ENCODE measurements at regions not wholly inside any gene's neighbourhood (a gene's known extent, or its start where the extent isn't known, plus 50 kb on each side); places are given as distances from the start of the nearest gene placed in this dataset.

DNA sequence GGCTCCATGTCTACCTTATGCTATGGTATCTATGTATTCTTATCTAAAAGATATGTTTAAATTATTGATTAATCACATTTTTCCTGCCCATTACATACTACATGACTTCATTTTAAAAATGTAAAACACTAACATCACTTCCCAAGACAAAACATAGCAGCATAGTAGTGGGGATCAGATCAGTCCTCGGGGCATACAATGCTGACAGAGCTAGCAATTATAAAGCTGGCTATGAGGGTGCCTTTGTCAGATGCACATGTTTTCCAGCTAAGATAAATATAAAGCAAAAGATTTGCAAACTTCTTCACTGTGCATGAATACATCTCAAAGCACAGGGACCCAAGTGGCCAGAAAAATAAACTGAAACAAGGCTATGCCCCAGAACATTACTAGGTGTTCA lies 549.8 kb upstream of the INTU start:
- H3K27ac ChIP-seq, result no peak overlapping the region

DNA sequence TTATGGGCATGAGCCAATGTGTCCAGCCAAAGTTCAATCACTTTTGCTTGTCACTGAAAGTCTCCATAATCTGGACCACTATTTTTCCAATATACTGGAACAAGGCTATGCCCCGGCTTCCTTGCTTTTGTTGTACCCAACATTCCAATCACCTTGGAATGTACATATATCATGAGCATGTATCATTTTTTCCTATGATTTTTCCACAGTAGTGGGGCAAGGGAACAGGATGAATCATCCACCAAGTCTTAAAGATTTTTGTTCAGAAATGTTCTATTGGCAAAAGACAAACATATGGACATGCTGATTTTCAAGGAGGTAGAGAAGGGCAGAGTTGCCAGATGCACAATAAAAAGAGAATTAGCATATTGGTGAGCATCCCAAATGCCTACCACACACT lies 548.1 kb upstream of the INTU start:
- Histone ChIP-seq H3K27me3 (ENCODE audit: insufficient read depth in 3 of 3, low read length in 2 of 3) (peaks cover 0 to 2% (median 0%) of the 10 kb centered on the region in 3 donors), H3K27ac (no peak overlapping the region), H3K36me3 (ENCODE audit: insufficient read depth in 1 of 2, low read depth in 1 of 2) (no peaks in the 10 kb centered on the region), H3K4me3 (no peak overlapping the region), H3K4me1 (no peaks in the 10 kb centered on the region), H3K9me3 (no peaks in the 10 kb centered on the region)
- 93 to 100% (median 96%) methylated on average over 1 of the region's 1 CpG for WGBS, 3 donors
- DNase-seq, result no peak
- intact Hi-C loops (cut with DNase I), result no loop called here
- TF ChIP-seq, protein P1, sequence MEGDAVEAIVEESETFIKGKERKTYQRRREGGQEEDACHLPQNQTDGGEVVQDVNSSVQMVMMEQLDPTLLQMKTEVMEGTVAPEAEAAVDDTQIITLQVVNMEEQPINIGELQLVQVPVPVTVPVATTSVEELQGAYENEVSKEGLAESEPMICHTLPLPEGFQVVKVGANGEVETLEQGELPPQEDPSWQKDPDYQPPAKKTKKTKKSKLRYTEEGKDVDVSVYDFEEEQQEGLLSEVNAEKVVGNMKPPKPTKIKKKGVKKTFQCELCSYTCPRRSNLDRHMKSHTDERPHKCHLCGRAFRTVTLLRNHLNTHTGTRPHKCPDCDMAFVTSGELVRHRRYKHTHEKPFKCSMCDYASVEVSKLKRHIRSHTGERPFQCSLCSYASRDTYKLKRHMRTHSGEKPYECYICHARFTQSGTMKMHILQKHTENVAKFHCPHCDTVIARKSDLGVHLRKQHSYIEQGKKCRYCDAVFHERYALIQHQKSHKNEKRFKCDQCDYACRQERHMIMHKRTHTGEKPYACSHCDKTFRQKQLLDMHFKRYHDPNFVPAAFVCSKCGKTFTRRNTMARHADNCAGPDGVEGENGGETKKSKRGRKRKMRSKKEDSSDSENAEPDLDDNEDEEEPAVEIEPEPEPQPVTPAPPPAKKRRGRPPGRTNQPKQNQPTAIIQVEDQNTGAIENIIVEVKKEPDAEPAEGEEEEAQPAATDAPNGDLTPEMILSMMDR (IDR thresholded peaks at IDR 0.05), result no peak
- ATAC-seq, result no peak

More for the DNA sequence above, 549.8 kb upstream of the INTU start:
- WGBS, 3 donors, result 50 to 77% (median 69%) methylated on average over 1 of the region's 1 CpG
- ATAC-seq, result no peak
- intact Hi-C loops (cut with DNase I), result no loop called here
- Histone ChIP-seq H3K9me3 (no peaks in the 10 kb centered on the region), H3K36me3 (ENCODE audit: insufficient read depth in 1 of 2, low read depth in 1 of 2) (no peaks in the 10 kb centered on the region), H3K4me3 (no peak overlapping the region), H3K27me3 (ENCODE audit: insufficient read depth in 3 of 3, low read length in 2 of 3) (peaks cover 0 to 2% (median 0%) of the 10 kb centered on the region in 3 donors), H3K4me1 (no peaks in the 10 kb centered on the region)
- TF ChIP-seq, protein P1 (IDR thresholded peaks at IDR 0.05), result no peak
- no peak for DNase-seq

DNA sequence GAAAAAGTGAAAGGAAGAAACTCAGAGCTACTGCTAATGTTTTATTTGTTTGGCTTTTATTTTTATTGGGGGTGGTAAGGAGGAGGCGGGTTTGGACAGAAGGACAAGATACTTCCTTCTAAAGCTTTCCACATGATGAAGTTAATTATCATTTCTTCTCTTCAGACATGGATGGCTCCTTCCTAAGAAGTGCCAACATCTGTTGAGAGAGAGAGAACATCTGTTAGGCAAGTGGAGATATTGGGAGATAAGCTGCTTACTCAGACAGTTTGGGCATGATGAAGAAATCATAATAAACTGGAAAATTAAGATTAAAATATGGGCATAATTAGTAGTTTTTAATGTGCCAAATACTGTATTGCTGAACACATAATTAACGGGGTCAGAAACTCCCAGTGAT lies 535.7 kb upstream of the INTU start:
- ATAC-seq (no peak), DNase-seq (no peak)
- no peaks in the 10 kb centered on the region for H3K36me3 ChIP-seq (ENCODE audit: insufficient read depth in 1 of 2, low read depth in 1 of 2)
- TF ChIP-seq, protein P1 (IDR thresholded peaks at IDR 0.05), result no peak
- no peak overlapping the region for H3K27ac ChIP-seq
- no peaks in the 10 kb centered on the region for H3K4me1 ChIP-seq
- H3K27me3 ChIP-seq (ENCODE audit: insufficient read depth in 3 of 3, low read length in 2 of 3), result no peaks in the 10 kb centered on the region
- intact Hi-C loops (cut with DNase I), result no loop called here
- no peaks in the 10 kb centered on the region for H3K9me3 ChIP-seq
- 53 to 75% (median 72%) methylated on average over 2 of the region's 2 CpGs for WGBS, 3 donors
- no peak overlapping the region for H3K4me3 ChIP-seq

DNA sequence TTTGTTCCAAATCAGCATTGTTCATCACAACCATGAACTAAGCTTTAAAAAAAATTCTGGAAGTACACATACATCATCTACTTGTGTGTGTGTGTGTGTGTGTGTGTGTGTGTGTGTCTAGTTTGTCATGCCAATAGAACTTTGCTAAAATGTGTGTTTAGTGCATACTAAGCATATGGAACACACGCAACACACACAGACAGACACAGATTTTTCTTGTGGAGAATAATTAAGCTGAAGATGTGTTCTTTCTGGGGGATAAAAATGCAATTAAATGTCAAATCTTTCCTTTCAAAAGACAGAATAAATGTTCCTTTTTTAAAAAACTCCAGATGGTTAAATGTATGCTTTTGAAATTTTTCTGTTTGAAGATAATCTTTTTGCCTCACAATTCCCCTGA lies 530.4 kb upstream of the INTU start:
- H3K36me3 ChIP-seq (ENCODE audit: insufficient read depth in 1 of 2, low read depth in 1 of 2), result no peaks in the 10 kb centered on the region
- TF ChIP-seq, protein P1 (IDR thresholded peaks at IDR 0.05), result no peak
- 96 to 100% (median 100%) methylated on average over 1 of the region's 1 CpG for WGBS, 3 donors
- no peaks in the 10 kb centered on the region for H3K4me1 ChIP-seq
- DNase-seq (no peak), ATAC-seq (no peak)
- H3K4me3 ChIP-seq, result no peak overlapping the region
- no peaks in the 10 kb centered on the region for H3K9me3 ChIP-seq
- H3K27ac ChIP-seq, result no peak overlapping the region
- H3K27me3 ChIP-seq (ENCODE audit: insufficient read depth in 3 of 3, low read length in 2 of 3), result no peaks in the 10 kb centered on the region
- intact Hi-C loops (cut with DNase I), result loop anchor here in 1 of 2 donors (1.0 kb wide), 1 partner anchor 10 kb away; no protein-coding TSS in a partner anchor

DNA sequence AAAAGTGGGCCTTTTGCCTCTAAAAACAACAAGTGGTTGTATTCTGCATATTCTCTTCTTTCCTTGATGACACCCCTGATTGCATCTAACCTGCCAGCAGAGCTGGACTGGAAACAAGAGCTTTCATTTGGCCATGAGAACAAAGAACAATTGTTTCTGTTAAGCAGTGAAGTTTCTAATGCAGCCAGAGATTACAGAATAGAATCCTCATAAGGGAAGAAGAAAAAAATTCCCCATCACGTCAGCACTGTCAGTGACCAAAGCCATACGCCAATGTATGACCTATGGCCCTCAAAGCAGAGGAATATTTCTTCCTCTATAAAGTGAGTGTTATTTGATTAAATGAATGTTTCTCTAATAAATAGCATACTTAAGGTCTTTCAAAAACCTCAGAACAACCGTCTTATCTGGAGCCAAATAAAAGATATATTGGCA lies 529.1 kb upstream of the INTU start:
- Histone ChIP-seq H3K36me3 (ENCODE audit: insufficient read depth in 1 of 2, low read depth in 1 of 2) (no peaks in the 10 kb centered on the region), H3K27ac (no peak overlapping the region), H3K4me3 (no peak overlapping the region), H3K27me3 (ENCODE audit: insufficient read depth in 3 of 3, low read length in 2 of 3) (no peaks in the 10 kb centered on the region), H3K9me3 (no peaks in the 10 kb centered on the region), H3K4me1 (no peaks in the 10 kb centered on the region)
- intact Hi-C loops (cut with DNase I), result no loop called here
- WGBS, 3 donors, result 25 to 63% (median 36%) methylated on average over 3 of the region's 3 CpGs
- ATAC-seq (no peak), DNase-seq (no peak)
- TF ChIP-seq, protein P1 (IDR thresholded peaks at IDR 0.05), result no peak

Data from psoas muscle (tissue), 7 donors.